Endometrium (tissue), 2 donors: ENCODE measurements at regions not wholly inside any gene's neighbourhood (a gene's known extent, or its start where the extent isn't known, plus 50 kb on each side); places are given as distances from the start of the nearest gene placed in this dataset.

Experiments
- FAIRE-seq: peaks from 2 replicates; lab custom pipeline; 2012; peaks lifted over from hg19 to GRCh38; lab: Jason Lieb, UNC
- donor health status: control.
- donor health status: control.

GRCh38 chr6:21469213-21469612, 124.3 kb upstream of the SOX4 start:
- no peak for FAIRE-seq

- no peak for FAIRE-seq
Observed at GRCh38 chr6:21476112-21476511, 117.4 kb upstream of the SOX4 start.

DNA sequence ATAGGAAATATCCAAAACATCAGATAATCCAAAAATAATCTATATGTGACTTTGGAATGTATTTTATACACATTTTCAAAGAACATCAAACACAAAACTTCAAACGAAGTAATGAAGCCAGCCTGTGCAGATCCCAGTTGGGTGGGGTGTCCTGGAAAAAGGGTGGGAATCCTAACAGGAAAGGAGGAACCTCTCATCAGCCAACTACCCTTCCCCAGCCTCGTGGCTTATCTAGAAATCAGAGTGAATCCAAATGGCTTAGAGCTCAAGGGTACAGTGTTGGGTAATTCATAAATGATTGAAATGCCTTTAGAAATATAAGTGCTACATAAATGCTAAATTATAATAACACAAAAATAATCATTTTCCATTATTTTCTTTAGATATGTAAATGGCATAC, 115.1 kb upstream of the SOX4 start:
- FAIRE-seq: no peak

GRCh38 chr6:21478883-21479539, 114.5 kb upstream of the SOX4 start:
- FAIRE-seq: peak; percentile 73

- peak; percentile 92 for FAIRE-seq
Observed at GRCh38 chr6:21486115-21486514, 107.4 kb upstream of the SOX4 start.

DNA sequence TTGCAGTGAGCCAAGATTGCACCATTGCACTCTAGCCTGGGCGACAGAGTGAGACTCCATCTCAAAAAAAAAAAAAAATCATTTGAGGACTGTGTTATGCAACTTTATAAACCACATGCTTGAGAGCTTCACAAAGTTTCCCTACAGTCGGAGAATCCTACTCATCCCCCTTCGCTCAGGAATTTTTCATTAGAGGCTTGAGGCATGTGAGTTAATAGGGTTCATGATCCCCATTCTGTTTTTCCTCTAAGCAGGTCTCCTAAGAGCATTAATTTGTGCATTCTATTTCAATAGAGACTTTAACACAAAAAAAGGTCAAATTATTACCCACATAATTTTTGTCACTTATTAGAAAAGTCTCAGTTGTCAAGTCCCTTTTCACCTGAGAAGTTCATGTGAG, 103.7 kb upstream of the SOX4 start:
- no peak for FAIRE-seq

DNA sequence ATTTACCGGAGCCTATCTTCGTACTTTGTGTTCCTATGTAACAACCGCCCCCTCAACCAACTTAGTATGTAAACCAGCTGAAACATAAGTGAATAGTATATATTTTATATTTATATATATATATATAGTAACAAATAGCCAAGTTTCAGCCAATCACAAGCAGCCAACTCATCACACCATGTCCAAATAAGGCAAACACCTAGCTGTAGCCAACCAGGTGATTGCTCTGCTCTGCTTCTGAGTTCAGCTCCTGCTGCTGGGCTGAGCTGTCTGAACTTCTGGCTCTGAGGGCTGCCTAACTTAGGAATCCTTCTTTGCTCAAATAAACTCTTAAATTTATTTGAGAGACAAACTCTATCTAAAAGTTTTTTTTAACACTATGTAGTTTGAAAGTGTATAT, 101.6 kb upstream of the SOX4 start:
- no peak for FAIRE-seq

GRCh38 chr6:21494505-21494904, 99.0 kb upstream of the SOX4 start:
- FAIRE-seq: no peak

GRCh38 chr6:21496196-21496595, 97.4 kb upstream of the SOX4 start:
- FAIRE-seq: no peak

DNA sequence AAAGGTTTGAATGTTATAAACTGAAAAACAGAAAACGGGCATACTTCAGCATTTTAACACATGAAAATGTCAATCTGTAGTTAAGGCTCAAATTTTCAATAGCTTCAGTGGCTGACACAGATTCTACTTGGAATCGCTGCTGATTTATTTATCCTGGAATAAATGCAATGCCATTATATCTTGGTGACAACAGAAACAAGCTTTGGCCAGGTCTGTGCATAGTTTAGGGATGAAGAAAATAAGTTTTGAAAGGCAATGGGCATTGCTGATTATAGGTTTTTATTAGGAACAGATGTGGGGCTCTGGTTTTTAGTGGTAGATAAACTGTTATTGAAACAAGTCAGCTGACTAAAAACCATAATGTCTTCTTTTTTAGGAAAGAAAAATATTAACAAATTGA, 96.8 kb upstream of the SOX4 start:
- FAIRE-seq: no peak

DNA sequence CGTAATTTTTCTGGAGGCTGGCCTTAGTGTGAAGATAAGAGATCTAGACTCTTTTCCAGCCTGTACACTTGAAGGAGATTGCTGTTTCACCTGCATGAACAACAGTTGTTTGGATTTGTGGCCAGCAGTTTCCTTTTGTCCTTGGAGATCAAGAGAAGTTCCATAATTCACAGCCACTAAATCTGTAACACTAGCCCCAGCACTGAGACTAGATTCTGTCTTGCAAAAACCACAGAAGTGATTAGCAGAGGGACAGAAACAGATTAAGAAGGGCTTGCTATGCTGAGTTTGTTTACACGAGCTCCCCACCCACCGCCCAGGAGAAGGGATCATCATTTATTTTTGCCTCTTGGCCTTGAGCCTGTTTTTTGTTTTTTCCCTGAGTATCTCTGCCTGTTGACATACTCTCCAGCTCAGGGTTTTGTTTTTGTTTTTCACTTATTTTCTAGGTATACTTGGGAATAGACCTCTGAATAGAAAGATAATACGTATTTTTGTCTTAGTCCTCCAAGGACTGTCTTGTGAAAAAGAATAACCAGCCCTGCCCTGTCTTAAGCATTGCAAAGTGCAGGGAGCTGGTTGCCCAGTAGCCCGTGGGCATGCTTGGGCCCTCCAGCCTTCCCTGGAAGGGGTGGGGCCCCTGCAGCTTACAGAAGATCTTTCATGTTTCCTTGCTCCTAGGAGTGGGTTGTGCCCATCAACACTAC, 93.1 kb upstream of the SOX4 start:
- no peak for FAIRE-seq

DNA sequence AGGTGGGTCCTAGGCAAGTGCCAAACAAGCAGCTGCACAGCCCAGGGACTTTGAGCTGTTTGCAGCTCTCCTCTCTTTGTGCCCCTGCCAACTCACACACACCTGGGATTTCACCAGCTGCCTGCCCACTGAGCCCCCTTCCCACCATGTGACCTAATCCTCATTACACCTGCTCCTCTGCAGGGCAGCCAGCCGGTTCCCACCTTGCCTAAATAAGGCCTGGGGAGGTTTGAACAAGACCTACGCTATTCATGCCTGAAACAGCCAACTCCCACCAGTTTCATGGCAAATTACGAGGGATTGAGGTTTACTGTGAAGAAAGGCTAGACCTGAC, 92.6 kb upstream of the SOX4 start:
- FAIRE-seq: no peak

DNA sequence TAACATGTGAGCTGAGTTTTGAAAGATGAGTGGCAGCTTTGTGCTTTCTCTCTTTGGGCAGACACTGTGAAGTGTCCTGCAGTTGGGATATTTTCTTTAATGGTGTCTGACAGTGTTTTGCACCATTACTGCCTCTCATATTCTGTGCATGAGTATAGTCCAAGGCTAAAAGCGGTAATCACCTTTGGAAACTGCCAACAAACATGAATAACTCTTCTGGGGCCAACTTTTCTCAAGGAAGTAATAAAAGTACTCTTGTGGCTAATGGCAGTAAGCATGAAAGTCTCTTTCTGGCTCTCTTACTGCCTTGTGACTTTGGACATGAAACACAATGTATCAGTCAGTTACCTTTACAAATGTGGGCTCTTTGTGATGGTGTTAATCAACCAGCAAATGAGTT, 91.7 kb upstream of the SOX4 start:
- no peak for FAIRE-seq

- FAIRE-seq: no peak
Observed at GRCh38 chr6:21502682-21503081, 90.9 kb upstream of the SOX4 start.

DNA sequence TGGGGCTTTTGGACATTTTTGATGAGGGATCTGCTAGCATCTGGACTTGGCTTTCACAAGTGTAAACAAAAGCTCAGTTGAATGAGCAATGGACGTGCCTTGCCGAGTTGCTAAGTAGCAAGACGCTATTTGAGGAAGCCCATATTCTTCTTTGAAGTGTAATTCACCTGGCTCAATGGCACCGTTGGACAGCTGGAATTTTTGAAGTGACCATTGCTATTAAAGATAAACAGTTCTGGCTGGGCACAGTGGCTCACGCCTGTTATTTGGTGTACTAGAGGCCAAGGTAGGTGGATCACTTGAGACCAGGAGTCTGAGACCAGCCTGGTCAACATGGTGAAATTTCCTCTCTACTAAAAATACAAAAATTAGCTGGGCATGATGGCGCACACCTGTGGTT, 88.8 kb upstream of the SOX4 start:
- no peak for FAIRE-seq

GRCh38 chr6:21505574-21505990, 88.0 kb upstream of the SOX4 start:
- no peak for FAIRE-seq

- FAIRE-seq: no peak
Observed at GRCh38 chr6:21506126-21506525, 87.4 kb upstream of the SOX4 start.

GRCh38 chr6:21507811-21508210, 85.7 kb upstream of the SOX4 start:
- FAIRE-seq: no peak

GRCh38 chr6:21508753-21509152, 84.8 kb upstream of the SOX4 start:
- FAIRE-seq: no peak

DNA sequence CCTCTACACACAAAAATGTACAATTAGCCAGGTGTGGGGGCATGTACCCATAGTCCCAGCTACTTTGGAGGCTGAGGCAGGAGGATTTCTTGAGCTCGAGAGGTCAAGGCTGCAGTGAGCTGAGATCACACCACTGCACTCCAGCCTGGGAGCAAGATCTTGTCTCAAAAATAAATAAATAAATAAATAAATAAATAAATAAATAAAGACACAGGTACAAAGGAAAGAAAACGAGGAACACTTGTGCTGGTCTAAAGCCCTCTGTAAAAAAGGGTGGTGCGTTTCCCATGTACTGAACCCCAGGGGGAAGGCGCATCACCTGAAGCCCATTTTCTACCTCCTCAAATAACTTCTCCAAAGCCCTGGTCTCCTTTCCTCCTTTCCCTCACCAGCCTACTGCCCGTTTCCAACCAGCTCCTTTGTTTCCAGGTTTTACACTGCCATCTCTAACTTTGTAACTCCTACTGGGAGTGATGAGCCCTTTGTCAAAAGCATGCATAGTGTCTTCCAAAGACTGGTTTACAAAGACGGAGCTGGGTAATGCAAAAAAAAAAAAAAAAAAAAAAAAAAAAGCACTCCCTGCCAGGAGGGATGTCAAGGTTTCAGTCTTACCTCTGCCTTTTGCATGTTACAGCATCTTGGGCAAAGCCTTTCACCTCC, 81.5 kb upstream of the SOX4 start:
- no peak for FAIRE-seq

GRCh38 chr6:21514288-21514687, 79.3 kb upstream of the SOX4 start:
- no peak for FAIRE-seq

- FAIRE-seq: no peak
Observed at GRCh38 chr6:21518317-21518716, 75.2 kb upstream of the SOX4 start.

DNA sequence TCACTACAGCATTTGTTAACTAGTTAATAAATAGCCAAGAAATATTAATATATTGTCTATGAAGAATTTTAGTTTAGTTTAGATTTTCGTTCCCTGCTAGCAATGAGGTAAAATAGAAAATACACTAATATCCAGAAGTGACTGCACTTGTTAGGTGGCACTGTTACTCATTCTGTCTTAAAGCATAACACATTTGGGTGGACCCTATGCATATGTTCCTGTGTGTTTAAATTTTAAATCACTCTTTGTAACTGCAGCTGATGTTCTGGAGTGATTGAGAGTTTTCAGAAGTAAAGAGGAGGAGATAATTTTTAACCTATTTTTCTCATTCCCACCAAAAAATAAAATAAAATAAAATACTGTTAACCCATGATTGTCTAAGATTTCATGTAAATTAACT, 73.9 kb upstream of the SOX4 start:
- no peak for FAIRE-seq

GRCh38 chr6:21521276-21521675, 72.3 kb upstream of the SOX4 start:
- FAIRE-seq: no peak
